ENCODE measurements at regions not wholly inside any gene's neighbourhood (a gene's known extent, or its start where the extent isn't known, plus 50 kb on each side); places are given as distances from the start of the nearest gene placed in this dataset.

DNA sequence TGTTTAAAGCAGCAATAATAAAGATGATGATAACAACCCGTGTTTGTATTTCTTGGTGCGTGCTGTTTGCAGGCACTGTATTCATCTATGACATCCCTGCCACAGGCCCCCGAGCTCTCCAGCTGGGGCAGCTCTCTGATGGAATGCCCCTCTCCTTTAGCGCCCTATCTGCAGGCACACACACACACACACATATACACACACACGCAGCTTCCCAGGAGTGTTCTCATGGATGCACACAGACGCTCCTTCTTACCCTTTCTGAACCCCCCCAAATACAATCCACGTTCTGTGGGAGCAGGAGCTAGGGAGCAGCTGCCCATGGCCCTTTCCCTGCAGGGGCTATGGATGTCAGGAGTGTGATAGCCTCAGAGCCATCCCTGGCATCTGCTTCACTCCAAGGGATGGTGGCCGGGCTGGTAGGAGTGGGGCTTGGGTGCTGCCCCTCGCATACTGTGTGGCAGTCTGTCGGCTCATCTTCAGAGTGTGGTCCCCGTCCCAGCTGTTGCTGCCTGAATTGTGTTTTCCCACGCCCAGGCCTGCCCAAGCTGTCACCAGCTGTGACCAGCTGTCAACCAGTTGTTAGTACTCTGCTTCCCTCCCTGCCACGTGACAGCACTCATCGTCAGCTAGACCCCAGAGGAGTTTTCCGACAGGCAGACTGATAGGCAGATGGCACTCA is 50.8 kb upstream of the MYCN start:
- Histone ChIP-seq H3K27ac (ENCODE audit: insufficient read depth, low read length) (no peak overlapping the region), H4K20me1 (ENCODE audit: control insufficient read depth, extremely low read depth, insufficient read depth, low read length) (no peaks in the 10 kb centered on the region), H3K79me2 (ENCODE audit: control insufficient read depth, insufficient read depth, low read length) (no peaks in the 10 kb centered on the region), H3K9me3 (ENCODE audit: control insufficient read depth, insufficient read depth, low read depth, low read length) (no peaks in the 10 kb centered on the region), H3K4me3 (replicated peaks in 1 of 4; ENCODE audit: control extremely low read depth in 1 of 4, insufficient read depth in 1 of 4, low read depth in 3 of 4, low read length in 4 of 4) (no peak overlapping the region), H2AFZ (ENCODE audit: low read length) (no peak overlapping the region), H3K36me3 (ENCODE audit: control insufficient read depth, insufficient read depth, low read length) (no peaks in the 10 kb centered on the region), H3K4me2 (ENCODE audit: extremely low read depth, insufficient read depth, low read length) (no peak overlapping the region), H3K27me3 (ENCODE audit: control insufficient read depth, insufficient read depth, low read length) (no peaks in the 10 kb centered on the region), H3K4me1 (ENCODE audit: control insufficient read depth, extremely low read depth, insufficient read depth, low read length) (no peaks in the 10 kb centered on the region), H3K9ac (ENCODE audit: insufficient read depth, low read length) (no peak overlapping the region)
- TF ChIP-seq, protein P1, sequence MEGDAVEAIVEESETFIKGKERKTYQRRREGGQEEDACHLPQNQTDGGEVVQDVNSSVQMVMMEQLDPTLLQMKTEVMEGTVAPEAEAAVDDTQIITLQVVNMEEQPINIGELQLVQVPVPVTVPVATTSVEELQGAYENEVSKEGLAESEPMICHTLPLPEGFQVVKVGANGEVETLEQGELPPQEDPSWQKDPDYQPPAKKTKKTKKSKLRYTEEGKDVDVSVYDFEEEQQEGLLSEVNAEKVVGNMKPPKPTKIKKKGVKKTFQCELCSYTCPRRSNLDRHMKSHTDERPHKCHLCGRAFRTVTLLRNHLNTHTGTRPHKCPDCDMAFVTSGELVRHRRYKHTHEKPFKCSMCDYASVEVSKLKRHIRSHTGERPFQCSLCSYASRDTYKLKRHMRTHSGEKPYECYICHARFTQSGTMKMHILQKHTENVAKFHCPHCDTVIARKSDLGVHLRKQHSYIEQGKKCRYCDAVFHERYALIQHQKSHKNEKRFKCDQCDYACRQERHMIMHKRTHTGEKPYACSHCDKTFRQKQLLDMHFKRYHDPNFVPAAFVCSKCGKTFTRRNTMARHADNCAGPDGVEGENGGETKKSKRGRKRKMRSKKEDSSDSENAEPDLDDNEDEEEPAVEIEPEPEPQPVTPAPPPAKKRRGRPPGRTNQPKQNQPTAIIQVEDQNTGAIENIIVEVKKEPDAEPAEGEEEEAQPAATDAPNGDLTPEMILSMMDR (conservative IDR thresholded peaks at IDR 0.05 in 1 of 2, IDR thresholded peaks at IDR 0.05 in 1 of 2; ENCODE audit: low read depth in 1 of 2, low read length in 2 of 2), result no peak
- no peak for TF ChIP-seq EZH2 (IDR thresholded peaks at IDR 0.05; ENCODE audit: low read length, missing control alignments)
- no peak for DNase-seq (ENCODE audit: low read depth in 2 of 2)

DNA sequence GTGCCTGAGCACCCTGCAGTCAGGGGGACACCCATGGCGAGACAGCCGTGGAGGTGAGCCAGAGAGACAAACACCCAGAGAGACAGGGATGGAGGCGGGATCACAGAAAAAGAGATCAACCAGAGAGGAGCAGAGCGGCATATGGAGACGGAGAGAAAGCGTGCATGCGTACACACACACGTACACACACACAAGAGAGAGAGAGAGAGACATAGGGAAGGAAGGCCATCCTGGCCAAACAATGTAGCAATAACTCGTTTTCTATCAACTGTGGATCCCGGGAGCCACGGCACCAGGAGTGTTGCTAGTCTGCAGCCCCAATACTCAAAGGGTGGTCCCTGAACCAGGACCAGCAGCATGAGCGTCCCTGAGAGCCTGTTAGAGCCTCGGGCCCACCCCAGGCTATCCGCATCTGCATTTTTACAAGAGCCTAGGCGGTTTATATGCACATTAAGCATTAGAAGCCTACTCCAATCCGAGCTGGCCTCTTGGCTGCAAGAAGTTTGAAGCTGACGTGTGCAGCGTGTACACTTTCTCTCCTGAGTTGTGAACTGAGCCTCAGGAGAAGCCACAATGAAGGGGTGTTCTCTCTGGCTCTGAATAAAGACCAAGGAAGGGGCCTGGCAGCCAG is 50.1 kb upstream of the MYCN start:
- no peaks in the 10 kb centered on the region for H3K27me3 ChIP-seq (ENCODE audit: control insufficient read depth, insufficient read depth, low read length)
- no peak overlapping the region for H3K4me3 ChIP-seq (replicated peaks in 1 of 4; ENCODE audit: control extremely low read depth in 1 of 4, insufficient read depth in 1 of 4, low read depth in 3 of 4, low read length in 4 of 4)
- H3K4me1 ChIP-seq (ENCODE audit: control insufficient read depth, extremely low read depth, insufficient read depth, low read length), result no peaks in the 10 kb centered on the region
- H3K27ac ChIP-seq (ENCODE audit: insufficient read depth, low read length), result no peak overlapping the region
- no peak for DNase-seq (ENCODE audit: low read depth in 2 of 2)
- no peaks in the 10 kb centered on the region for H4K20me1 ChIP-seq (ENCODE audit: control insufficient read depth, extremely low read depth, insufficient read depth, low read length)
- no peaks in the 10 kb centered on the region for H3K9me3 ChIP-seq (ENCODE audit: control insufficient read depth, insufficient read depth, low read depth, low read length)
- H3K36me3 ChIP-seq (ENCODE audit: control insufficient read depth, insufficient read depth, low read length), result no peaks in the 10 kb centered on the region
- H2AFZ ChIP-seq (ENCODE audit: low read length), result no peak overlapping the region
- TF ChIP-seq EZH2 (IDR thresholded peaks at IDR 0.05; ENCODE audit: low read length, missing control alignments), result no peak
- TF ChIP-seq, protein P1 (conservative IDR thresholded peaks at IDR 0.05 in 1 of 2, IDR thresholded peaks at IDR 0.05 in 1 of 2; ENCODE audit: low read depth in 1 of 2, low read length in 2 of 2), result no peak
- no peak overlapping the region for H3K4me2 ChIP-seq (ENCODE audit: extremely low read depth, insufficient read depth, low read length)
- H3K9ac ChIP-seq (ENCODE audit: insufficient read depth, low read length), result no peak overlapping the region
- no peaks in the 10 kb centered on the region for H3K79me2 ChIP-seq (ENCODE audit: control insufficient read depth, insufficient read depth, low read length)
